Ammon's horn (tissue), 1 donor: ENCODE measurements at regions not wholly inside any gene's neighbourhood (a gene's known extent, or its start where the extent isn't known, plus 50 kb on each side); places are given as distances from the start of the nearest gene placed in this dataset.

Experiments used
- DNase-seq: peaks from one replicate; pipeline ENCODE4 v3.0.0-alpha.2; 2016; ENCODE audit warnings: low spot score

GRCh38 chr11:91756829-91757480 lies 467.7 kb upstream of the FAT3 start:
- no peak for DNase-seq

GRCh38 chr11:91755951-91756707 lies 468.5 kb upstream of the FAT3 start:
- DNase-seq = no peak

- no peak for DNase-seq
Measured at GRCh38 chr11:91755526-91755925, 469.1 kb upstream of the FAT3 start.

- no peak for DNase-seq
Measured at GRCh38 chr11:91749251-91749650, 475.4 kb upstream of the FAT3 start.

GRCh38 chr11:91742155-91742554 lies 482.5 kb upstream of the FAT3 start:
- no peak for DNase-seq

GRCh38 chr11:91731051-91731450 lies 493.6 kb upstream of the FAT3 start:
- no peak for DNase-seq

- DNase-seq = no peak
Measured at GRCh38 chr11:91730620-91731019, 494.0 kb upstream of the FAT3 start.

GRCh38 chr11:91730057-91730456 lies 494.6 kb upstream of the FAT3 start:
- no peak for DNase-seq

GRCh38 chr11:91717169-91717568 lies 507.4 kb upstream of the FAT3 start:
- no peak for DNase-seq

GRCh38 chr11:91707652-91708482 lies 516.8 kb upstream of the FAT3 start:
- DNase-seq = no peak

- DNase-seq = no peak
Measured at GRCh38 chr11:91703042-91703441, 521.6 kb upstream of the FAT3 start.

- DNase-seq = no peak
Measured at GRCh38 chr11:91700854-91701253, 523.8 kb upstream of the FAT3 start.

GRCh38 chr11:91698845-91699244 lies 525.8 kb upstream of the FAT3 start:
- no peak for DNase-seq

GRCh38 chr11:91694331-91694730 lies 530.3 kb upstream of the FAT3 start:
- DNase-seq = no peak

- DNase-seq = no peak
Measured at GRCh38 chr11:91691872-91692271, 532.7 kb upstream of the FAT3 start.

GRCh38 chr11:91688672-91689071 lies 535.9 kb upstream of the FAT3 start:
- no peak for DNase-seq

GRCh38 chr11:91686700-91687099 lies 537.9 kb upstream of the FAT3 start:
- no peak for DNase-seq

- DNase-seq = no peak
Measured at GRCh38 chr11:91686281-91686680, 538.3 kb upstream of the FAT3 start.

GRCh38 chr11:91673705-91674104 lies 550.9 kb upstream of the FAT3 start:
- DNase-seq = no peak

GRCh38 chr11:91664521-91664920 lies 560.1 kb upstream of the FAT3 start:
- DNase-seq = no peak

GRCh38 chr11:91660036-91660435 lies 564.6 kb upstream of the FAT3 start:
- DNase-seq = no peak

- no peak for DNase-seq
Measured at GRCh38 chr11:91654686-91655085, 569.9 kb upstream of the FAT3 start.
